Endothelial cell of umbilical vein (primary cell): ENCODE measurements at regions not wholly inside any gene's neighbourhood (a gene's known extent, or its start where the extent isn't known, plus 50 kb on each side); places are given as distances from the start of the nearest gene placed in this dataset.
A peak's percentile ranks its signal among the peaks of the same experiment; 100 is the strongest.

ENCODE experiments used
- CTCF ChIP-seq, 2 donors: IDR thresholded peaks; 1 replicate in 1 of 2; 2 replicates in 1 of 2; pipeline ENCODE4 v1.5.1; 2011; ENCODE audit warnings: low read length in 2 of 2, mild to moderate bottlenecking in 2 of 2, moderate library complexity in 2 of 2, control low read depth in 1 of 2, inconsistent platforms in 1 of 2, low read depth in 1 of 2; ENCODE audit not compliant: insufficient read depth in 1 of 2; ENCODE audit errors: extremely low read depth in 1 of 2
- POLR2A ChIP-seq: IDR thresholded peaks from 2 replicates; pipeline ENCODE4 v1.6.1; 2012; ENCODE audit warnings: low read depth, mild to moderate bottlenecking, control low read depth, low read length

GRCh38 chr2:39913648-39914461 lies 134.8 kb upstream of the THUMPD2 start:
- no peak for TF ChIP-seq POLR2A
- peak; percentile 42 to 67 for TF ChIP-seq CTCF (IDR thresholded peaks at IDR 0.05; ENCODE audit: extremely low read depth in 1 of 2, insufficient read depth in 1 of 2, low read depth in 1 of 2, low read length in 2 of 2)
